ENCODE measurements at regions not wholly inside any gene's neighbourhood (a gene's known extent, or its start where the extent isn't known, plus 50 kb on each side); places are given as distances from the start of the nearest gene placed in this dataset.
"Not testable (repeated sequence)": the region's sequence is repeated elsewhere in the genome, so short reads cannot be mapped to it uniquely, and the experiment has no call there.

DNA sequence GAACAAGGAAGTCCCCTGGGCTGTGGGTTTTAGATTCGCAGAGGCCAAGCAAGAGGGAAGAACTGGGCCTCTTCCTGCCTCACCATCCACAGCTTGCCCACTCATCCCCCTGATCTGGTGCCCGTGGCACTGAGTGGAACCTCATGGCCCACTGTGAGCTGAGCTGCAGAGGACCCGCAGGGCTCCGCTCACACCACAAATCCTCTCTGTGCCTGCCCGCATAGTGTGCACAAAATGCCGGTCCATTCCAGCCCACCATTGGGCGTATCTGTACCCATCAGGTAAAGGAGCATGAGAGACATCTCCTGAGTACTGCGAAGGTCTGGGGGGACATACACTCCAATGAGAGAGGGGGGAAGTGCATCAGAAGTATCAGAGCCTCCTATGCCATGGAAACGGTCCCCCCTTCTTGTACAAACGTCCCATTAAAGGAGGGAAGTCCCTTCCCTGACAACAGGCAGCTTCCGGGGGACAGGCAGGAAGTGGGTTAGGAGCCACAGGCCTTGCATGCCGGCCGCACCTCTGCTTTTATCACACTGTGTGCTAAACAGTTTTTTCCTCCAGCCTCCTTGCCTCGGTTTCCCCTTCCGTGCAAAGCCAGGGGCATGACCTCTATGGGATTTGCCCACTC, 309.4 kb upstream of the DIO3 start:
- DNase-seq: no peak

DNA sequence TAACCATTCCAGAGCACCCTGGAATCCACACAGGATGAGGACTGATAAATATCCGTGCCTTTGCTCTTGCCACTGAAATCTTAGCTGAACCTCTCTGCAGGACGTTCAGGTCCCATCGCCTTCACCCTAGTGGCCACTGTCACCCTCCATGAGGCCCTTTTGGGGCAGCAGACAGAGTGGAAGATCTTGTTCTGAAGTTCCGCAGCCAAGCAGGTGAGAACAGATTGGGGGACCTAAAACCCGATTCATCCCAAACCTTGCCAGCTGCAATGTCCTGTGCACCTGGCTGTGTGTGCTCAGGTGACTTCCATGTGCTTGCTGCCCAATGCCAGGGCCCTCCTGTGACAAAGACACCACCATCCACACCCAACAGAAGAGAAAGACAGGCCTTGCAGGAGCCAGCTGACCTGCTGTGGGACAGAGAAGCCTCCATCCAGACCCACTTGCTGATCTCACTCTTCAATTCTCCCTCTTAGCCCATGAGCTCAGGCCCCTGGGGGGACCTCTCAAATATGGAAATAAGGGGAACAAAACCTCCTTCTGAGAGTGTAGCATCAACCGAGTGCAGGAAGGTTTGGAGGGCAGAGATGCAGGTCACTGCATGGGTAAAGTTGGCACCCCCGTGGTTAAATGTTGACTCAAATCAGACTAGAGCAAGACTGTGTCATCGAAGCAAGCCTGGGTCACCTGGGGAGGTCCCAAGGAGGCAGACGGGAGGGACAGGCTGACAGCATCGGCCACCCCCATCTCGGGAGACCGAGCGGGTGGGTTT, 308.7 kb upstream of the DIO3 start:
- DNase-seq: no peak

DNA sequence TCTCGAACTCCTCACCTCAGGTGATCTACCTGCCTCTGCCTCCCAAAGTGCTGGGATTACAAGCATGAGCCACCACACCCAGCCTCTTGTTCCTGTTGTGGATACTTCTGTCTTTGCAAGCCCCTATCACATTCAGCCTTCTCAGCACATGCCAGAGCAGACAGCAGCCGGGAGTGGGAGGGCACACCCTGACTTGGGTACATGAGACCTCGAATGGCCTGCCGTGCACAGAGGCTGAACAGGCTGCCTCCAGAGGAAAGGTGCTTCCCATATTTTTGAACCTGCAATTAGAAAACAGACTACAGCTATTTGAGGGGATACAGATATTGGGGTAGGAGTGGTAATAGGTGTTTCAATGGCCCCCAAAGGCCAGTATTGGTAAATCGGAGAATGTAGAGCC, 307.3 kb upstream of the DIO3 start:
- no peak for DNase-seq

DNA sequence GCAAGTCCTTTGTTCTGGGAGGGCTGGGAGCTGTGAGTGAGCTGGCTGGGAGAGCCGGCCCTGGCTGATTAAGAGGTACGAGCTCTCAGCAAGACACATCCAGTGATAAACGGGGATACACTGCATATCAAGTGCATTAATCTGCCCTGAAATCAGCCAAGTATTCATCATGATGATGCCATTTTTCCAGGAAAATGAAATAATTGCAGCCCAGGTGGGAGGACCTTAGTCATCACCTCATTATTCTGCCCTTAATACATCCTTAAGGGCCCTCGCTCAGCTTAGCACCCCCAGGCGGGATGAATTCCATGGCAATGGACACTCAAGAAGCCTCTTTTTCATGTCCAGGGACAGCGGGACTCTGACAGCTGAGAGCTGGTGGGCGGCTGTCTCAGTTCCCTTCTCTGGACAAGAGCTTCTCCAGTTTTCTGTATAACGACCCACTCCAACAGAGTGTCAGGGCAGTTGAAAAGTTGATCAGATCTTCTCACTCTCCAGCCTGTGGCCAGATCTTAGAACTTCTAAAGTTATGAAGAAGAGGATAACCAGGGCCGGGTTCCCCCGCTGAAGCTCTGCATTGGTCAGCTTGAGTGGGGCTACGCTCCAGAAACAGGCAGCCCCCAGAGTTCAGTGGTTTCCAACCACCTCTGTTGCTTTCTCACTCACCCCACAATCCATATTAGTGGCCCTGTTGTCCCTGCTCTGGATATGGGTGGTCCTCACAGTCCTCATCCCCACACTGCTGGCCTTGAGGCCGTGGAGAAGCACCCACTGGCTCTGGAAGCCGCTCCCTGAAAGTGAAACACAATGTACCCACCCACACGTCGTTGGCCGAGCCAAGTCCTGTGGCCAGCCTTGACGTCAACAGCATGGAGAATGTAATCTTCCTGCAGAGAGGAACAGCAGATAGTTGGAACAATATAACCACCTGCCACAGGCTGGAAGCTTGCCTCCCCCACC, 306.2 kb upstream of the DIO3 start:
- no peak for DNase-seq

DNA sequence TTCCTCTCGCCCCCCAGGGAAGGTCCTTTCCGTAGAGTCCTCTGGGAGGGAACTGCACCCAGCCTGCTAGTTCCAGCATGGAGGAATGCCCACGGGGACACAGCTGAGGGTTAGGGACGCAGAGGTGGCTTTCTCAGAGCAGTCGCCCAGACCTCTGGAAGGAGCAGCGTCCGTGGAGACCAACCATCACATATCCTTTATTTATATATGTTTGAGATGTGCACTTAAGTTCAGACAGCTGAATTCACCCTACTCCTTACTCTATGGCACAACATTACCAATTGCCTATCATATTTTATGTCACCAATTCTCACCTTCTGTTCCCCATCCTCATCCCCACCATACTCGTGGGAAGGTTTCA, 305.6 kb upstream of the DIO3 start:
- DNase-seq: no peak

DNA sequence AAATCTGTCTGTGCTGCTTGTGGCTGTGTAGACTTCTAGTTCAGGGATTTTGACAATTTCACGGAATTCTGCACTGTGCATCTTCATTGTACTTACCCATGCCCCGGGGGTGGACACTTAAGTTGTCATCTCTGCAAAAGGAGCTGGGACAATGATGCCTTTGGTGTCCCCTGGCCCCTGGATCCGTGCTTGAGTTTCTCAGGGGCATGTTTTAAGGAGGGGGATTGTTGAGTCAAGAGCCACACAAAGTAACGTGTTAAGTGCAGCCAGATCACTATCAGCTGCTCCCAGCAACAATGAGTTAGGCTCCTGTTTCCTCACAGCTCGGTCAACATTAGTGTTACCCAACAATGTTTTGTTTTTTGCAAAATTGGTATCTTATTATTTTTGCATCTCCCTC, 305.0 kb upstream of the DIO3 start:
- DNase-seq: no peak

DNA sequence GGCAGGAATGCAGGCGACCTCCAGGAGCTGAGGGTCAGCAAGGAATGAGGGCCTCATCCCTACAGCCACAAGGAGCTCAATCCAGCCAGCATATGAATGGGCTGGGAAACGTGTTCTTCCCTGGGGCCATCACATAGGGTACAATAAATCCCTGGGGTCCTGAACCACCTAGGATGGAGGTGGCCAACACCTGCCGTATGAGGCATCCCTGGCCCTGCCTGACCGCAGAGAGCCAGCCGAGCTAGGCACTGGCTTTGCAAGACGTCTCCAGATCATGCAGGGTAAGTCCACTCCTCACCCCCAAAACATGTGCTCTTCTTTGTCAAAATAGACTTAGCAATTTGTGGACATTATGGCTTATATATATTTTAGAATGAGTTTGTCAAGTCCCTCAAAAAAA, 303.7 kb upstream of the DIO3 start:
- DNase-seq: no peak

DNA sequence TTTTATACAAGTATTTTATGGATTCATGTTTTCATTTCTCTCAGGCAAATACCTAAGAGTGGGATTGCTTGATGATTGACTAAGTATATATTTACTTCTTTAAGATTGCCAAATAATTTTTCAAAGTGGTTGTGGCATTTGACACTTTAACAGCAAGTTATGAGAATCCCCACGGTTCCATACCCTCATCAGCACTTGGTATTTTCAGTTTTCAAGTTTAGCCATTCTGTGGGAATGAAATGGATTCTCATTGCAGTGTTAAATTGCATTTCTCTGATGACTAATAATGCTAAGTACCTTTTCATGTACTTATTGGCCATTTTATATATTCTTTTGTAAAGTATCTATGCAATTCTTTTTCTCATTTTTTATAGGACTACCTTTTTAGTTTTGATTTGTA, 301.5 kb upstream of the DIO3 start:
- no peak for DNase-seq

DNA sequence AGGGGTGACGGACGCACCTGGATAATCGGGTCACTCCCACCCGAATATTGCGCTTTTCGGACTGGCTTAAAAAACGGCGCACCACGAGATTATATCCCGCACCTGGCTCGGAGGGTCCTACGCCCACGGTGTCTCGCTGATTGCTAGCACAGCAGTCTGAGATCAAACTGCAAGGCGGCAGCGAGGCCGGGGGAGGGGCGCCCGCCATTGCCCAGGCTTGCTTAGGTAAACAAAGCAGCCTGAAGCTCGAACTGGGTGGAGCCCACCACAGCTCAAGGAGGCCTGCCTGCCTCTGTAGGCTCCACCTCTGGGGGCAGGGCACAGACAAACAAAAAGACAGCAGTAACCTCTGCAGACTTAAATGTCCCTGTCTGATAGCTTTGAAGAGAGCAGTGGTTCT, 294.9 kb upstream of the DIO3 start:
- not testable (repeated sequence) for DNase-seq

DNA sequence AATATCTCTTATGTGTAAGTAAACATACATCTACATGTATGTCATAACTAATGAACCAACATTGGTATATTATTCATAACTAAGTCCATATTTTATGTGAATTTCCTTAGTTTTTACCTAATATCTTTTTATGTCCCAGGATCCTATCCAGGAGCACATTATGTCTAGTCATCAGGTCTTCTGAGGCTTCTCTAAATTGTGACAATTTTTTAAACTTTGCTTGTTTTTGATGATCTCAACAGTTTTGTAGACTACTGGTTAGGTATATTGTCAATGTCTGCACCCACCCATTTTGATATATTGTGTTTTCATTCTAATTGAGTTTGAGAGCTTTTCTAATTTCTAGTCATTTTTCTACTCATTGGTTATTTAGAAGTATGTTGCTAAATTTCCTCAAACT, 288.2 kb upstream of the DIO3 start:
- no peak for DNase-seq

DNA sequence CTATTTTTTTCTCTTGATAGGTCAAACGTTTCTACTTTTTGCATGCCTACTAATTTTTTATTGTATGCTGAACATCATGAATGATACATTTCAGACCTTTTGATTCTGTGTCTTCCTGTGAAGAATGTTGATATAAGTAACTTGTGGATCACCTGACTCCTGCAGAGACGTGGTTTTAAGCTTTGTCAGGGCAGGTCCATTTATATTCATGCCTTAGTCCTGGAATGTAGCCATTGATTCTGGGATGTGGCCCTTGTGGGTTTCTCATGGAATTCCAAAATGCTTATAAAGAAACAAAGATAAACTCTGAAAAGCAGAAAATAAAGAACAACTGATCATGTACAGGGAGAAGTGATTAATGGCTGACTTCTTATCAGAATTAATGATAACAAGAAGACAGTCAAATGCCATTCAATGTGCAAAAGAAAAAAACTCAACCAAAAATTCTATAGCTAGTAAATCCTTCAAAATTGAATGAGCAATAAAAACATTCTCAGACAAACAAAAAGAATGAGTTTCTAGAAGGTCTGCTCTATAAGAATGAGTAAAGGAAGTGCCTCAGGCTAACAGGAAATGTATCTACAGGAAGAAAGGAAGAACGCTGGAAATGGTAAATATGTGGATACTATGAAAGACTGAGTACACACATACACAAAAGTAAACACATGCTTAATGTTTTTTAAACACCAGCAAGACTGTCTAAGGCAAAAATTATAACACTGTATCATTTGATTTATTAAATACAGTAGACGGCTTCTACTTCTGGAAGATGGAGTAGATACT, 284.8 kb upstream of the DIO3 start:
- DNase-seq: no peak

DNA sequence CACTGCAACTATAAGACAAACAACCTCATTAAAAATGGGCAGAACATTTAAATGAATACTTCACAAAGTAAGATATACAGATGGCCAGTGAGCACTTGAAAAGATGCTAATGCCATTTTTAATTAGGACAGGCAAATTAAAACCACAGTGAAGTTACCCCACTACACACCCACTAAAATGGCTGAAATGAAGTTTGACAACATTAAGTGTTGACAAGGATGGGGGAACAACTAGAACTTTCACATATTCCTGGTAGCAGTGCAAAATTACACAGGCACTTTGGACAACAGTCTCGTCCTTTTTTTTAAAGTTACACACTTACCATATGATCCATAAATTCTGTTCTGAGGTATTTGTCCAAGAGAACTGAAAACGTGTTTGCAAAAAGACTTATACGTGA, 278.9 kb upstream of the DIO3 start:
- DNase-seq: no peak

DNA sequence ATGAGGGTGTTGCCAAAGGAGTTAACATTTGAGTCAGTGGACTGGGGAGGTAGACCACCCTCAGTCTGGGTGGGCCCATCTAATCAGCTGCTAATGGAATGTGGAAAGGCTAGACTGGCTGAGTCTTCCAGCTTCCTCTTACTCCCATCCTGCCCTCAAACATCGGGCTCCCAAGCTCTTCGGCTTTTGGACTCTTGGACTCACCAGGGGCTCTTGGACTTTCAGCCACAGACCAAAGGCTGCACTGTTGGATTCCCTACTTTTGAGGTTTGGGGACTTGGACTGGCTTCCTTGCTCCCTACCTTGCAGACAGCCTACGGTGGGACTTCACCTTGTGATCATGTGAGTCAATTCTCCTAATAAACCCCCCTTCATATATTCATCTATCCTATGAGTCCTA, 276.6 kb upstream of the DIO3 start:
- DNase-seq: no peak

DNA sequence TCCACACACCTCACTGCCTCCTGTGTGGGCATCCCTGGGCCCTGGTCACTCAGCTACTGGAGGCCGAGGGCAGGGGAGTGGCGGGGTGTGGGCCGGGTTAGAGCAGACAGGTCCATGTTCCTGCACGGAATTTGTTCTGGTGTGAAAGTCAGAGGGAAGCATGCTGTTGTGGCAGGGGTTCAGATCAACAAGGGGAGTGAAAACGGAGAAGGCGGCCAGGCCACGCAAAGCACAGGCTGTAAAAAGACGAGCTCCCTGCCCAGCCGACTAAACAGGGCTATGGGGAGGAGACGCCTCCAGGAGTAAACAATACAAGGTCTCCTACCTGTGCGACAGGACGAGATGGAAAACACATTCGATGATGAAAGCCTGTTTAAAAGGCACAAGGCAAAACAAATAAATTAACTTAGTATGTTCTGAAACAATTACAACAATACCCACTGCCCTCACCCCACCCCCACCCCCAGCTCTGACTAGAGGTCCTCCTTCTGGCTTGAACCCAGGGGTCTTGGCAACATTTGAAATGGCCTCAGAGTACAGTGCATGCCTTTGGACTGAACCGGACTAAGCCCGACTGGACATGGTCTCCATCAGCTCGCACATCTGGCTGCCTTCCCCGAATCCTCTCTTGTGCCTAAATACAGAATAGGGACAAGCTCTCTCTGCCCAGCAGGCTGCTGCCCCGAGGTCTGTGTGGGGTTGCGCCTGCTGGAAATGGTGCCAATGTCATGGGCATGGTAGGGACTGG, 274.9 kb upstream of the DIO3 start:
- DNase-seq: no peak

DNA sequence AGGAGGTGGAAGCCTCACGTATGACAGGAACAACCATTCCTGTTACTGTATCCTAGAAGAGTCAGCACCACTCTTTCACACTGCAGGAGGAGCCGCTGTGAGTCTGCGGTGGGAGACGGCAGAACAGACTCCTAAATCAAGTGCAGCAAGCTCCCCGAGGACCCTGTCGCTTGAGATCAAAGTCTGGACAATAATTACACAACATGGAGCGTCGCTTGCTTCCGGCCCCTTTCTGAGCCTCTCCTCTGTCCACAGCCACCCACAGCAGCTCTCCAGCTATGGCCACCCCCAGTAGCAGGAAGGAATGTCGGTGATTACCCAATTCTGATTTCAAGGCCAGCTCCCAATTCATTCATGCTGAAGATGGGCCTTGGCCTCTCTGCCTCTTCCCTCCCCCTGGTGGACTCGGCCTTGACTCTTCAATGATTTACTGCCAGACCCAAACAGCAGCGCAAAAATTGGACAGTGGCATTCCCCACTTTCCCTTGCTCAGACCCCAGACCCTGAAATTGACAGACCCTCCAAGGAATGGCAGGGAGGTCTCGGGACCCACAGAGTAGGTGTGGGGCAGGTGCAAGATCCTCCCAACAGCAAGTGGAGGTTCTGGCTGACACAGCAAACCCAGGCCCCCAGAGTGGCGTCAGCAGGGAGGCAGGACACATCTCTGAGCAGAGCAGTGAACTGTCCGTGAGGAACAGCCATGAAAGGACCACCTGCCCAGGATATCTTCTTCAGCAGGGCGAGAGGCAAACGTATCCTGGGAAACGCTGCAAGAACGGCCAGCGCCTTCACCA, 272.7 kb upstream of the DIO3 start:
- DNase-seq: no peak

DNA sequence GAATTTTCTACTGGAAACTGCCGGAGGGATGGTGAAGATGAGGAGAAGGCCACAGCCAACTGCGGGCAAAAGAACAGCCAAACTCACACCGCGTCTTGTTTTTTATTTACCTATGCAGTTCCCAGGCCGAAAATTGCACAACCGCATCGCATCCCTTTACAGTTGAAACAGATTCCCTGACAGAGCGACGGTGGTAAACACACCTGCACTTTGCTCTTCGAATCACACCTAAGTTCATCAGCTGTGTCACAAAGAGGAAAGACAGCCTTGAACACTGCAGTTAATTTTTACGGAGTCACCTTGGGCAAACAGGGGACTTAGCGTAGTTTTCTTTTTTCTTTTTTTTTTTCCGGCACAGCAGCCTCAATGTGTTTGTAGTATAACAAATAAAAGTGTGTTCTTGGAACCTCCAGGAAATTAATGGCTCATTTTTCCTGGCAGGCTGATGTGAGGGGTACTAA, 272.0 kb upstream of the DIO3 start:
- DNase-seq: no peak

DNA sequence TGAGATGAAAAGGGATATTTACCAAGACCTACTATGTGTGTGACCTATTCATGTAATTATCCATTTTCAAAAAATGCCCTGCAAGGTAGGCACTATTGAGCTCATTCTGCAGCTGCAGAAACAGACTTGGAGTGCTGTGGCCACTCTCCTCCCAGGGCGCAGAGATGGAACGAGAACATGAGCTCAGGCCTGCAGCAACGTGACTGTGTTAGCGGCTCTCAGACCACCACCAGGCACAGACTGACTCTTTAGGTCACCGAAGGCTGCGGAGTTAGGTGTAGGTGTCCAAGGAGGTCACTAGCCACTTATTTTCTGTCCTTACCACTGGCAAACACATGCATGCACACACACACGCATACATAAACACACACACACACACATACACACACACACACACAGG, 271.4 kb upstream of the DIO3 start:
- no peak for DNase-seq

DNA sequence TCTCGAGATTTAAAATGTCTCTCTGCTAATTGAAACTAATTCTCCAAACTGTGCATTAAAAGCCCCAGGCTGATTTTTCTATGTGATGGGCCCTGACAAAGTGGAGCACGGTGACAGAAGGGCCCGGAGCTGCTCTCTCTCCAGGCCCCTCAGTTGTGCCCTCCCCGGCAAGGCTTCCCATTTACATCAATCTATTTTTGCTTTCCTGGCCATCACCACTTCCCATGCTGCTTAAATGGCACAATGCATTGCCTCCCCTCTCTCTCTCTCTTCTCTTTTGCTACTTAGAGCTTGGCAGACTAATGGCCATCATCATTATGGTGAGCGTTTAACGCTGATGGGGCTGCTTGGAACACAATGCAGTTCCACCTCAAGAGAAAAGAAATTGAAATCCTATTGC, 270.7 kb upstream of the DIO3 start:
- no peak for DNase-seq

DNA sequence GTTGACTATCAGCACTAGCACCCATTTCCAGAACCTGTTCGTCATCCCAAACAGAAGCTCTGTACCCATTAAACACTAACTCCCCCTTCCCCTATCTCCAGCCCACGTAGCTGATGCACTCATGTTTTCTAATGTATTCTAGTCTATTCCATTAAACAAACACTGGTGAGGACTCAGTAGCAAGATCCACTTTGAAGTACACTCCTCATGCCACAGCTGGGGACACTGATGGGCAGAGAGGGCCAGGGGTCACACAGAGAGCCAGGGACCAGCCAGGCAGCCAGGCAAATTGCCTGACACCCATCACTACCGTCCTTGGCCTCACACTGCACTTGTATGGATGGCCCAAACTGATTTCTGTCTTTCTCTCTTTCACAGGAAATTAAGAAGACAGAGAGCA, 269.9 kb upstream of the DIO3 start:
- DNase-seq: no peak

DNA sequence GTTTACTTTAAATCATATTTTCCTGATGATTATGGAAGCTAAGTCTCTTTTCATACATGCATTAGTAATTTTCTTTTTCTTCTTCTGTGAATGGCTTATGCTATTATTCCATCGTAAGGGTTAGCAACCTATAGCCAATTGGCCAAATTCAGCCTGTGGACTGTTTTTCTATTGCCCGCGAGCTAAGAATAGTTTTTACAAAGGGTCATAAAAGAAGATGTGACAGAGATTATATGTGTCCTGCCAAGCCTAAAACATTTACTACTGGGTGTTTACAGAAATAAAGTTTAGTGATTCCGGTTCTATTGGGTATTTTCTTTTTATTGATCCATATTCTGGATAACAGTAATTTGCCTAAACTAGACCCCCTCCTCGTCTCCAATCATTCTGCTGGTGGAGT, 268.8 kb upstream of the DIO3 start:
- DNase-seq: no peak

DNA sequence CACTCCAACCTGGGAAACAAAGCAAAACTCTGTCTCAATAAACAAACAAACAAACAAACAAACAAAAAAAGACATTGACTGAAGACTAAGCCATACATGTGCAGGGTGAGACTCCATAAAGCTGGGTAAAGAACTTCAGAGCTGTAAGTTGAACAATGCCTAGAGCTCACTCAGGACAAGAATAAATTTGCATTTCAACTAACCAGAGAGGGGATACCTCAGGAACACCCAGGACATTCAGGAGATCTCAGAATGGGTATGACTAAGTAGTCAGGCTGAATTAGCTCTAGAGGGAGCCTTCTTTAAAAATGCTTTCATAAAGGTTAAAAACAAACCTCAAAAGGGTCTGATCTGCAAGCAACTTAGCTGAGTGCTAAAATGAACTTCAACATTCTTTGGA, 267.7 kb upstream of the DIO3 start:
- no peak for DNase-seq
